ENCODE measurements at regions not wholly inside any gene's neighbourhood (a gene's known extent, or its start where the extent isn't known, plus 50 kb on each side); places are given as distances from the start of the nearest gene placed in this dataset.

- Mint-ChIP-seq H3K27ac (no peak overlapping the region), H3K27me3 (no peaks in the 10 kb centered on the region), H3K4me1 (no peaks in the 10 kb centered on the region), H3K4me3 (no peak overlapping the region), H3K36me3 (no peaks in the 10 kb centered on the region), H3K9me3 (no peaks in the 10 kb centered on the region)
- DNase-seq = no peak
- no peak for ATAC-seq (ENCODE audit: low read depth)
- POLR2A ChIA-PET = no interaction called here
Measured at GRCh38 chr10:33812586-33812985, 478.1 kb upstream of the NRP1 start.

GRCh38 chr10:33810986-33811385 lies 476.5 kb upstream of the NRP1 start:
- Mint-ChIP-seq H3K4me3 (no peak overlapping the region), H3K27me3 (no peaks in the 10 kb centered on the region), H3K4me1 (no peaks in the 10 kb centered on the region), H3K9me3 (no peaks in the 10 kb centered on the region), H3K36me3 (no peaks in the 10 kb centered on the region), H3K27ac (no peak overlapping the region)
- DNase-seq (no peak), ATAC-seq (ENCODE audit: low read depth) (no peak)
- POLR2A ChIA-PET = no interaction called here

GRCh38 chr10:33809732-33810131 lies 475.3 kb upstream of the NRP1 start:
- no peaks in the 10 kb centered on the region for H3K36me3 Mint-ChIP-seq
- DNase-seq (no peak), ATAC-seq (ENCODE audit: low read depth) (no peak)
- no peaks in the 10 kb centered on the region for H3K9me3 Mint-ChIP-seq
- no peak overlapping the region for H3K27ac Mint-ChIP-seq
- POLR2A ChIA-PET = no interaction called here
- no peak overlapping the region for H3K4me3 Mint-ChIP-seq
- H3K27me3 Mint-ChIP-seq = no peaks in the 10 kb centered on the region
- H3K4me1 Mint-ChIP-seq = no peaks in the 10 kb centered on the region

- Mint-ChIP-seq H3K36me3 (no peaks in the 10 kb centered on the region), H3K4me3 (no peak overlapping the region), H3K27me3 (no peaks in the 10 kb centered on the region), H3K27ac (no peak overlapping the region), H3K4me1 (no peaks in the 10 kb centered on the region), H3K9me3 (peaks cover 2% of the 10 kb centered on the region)
- DNase-seq (no peak), ATAC-seq (ENCODE audit: low read depth) (no peak)
- POLR2A ChIA-PET = no interaction called here
Measured at GRCh38 chr10:33808475-33808874, 474.0 kb upstream of the NRP1 start.

- H3K27me3 Mint-ChIP-seq = no peaks in the 10 kb centered on the region
- POLR2A ChIA-PET = no interaction called here
- H3K9me3 Mint-ChIP-seq = peaks cover 2% of the 10 kb centered on the region
- no peaks in the 10 kb centered on the region for H3K36me3 Mint-ChIP-seq
- H3K27ac Mint-ChIP-seq = no peak overlapping the region
- H3K4me1 Mint-ChIP-seq = no peaks in the 10 kb centered on the region
- H3K4me3 Mint-ChIP-seq = no peak overlapping the region
- DNase-seq = no peak
- no peak for ATAC-seq (ENCODE audit: low read depth)
Measured at GRCh38 chr10:33807531-33808359, 473.3 kb upstream of the NRP1 start.

GRCh38 chr10:33805831-33806230 lies 471.4 kb upstream of the NRP1 start:
- no peaks in the 10 kb centered on the region for H3K4me1 Mint-ChIP-seq
- H3K9me3 Mint-ChIP-seq = peaks cover 2% of the 10 kb centered on the region
- no peak overlapping the region for H3K27ac Mint-ChIP-seq
- no peak overlapping the region for H3K4me3 Mint-ChIP-seq
- POLR2A ChIA-PET = no interaction called here
- no peaks in the 10 kb centered on the region for H3K36me3 Mint-ChIP-seq
- ATAC-seq (ENCODE audit: low read depth) (no peak), DNase-seq (no peak)
- H3K27me3 Mint-ChIP-seq = no peaks in the 10 kb centered on the region

- no peak for ATAC-seq (ENCODE audit: low read depth)
- Mint-ChIP-seq H3K27me3 (no peaks in the 10 kb centered on the region), H3K4me3 (no peak overlapping the region), H3K36me3 (no peaks in the 10 kb centered on the region), H3K4me1 (no peaks in the 10 kb centered on the region), H3K27ac (no peak overlapping the region), H3K9me3 (peaks cover 2% of the 10 kb centered on the region)
- no peak for DNase-seq
- POLR2A ChIA-PET = no interaction called here
Measured at GRCh38 chr10:33804584-33804983, 470.1 kb upstream of the NRP1 start.

GRCh38 chr10:33803248-33803647 lies 468.8 kb upstream of the NRP1 start:
- Mint-ChIP-seq H3K4me1 (no peaks in the 10 kb centered on the region), H3K4me3 (no peak overlapping the region), H3K36me3 (no peaks in the 10 kb centered on the region), H3K27ac (no peak overlapping the region), H3K9me3 (peaks cover 2% of the 10 kb centered on the region), H3K27me3 (no peaks in the 10 kb centered on the region)
- DNase-seq (no peak), ATAC-seq (ENCODE audit: low read depth) (no peak)
- POLR2A ChIA-PET = no interaction called here

- H3K27ac Mint-ChIP-seq = no peak overlapping the region
- POLR2A ChIA-PET = no interaction called here
- H3K27me3 Mint-ChIP-seq = peaks cover 1% of the 10 kb centered on the region
- H3K4me1 Mint-ChIP-seq = no peaks in the 10 kb centered on the region
- no peaks in the 10 kb centered on the region for H3K36me3 Mint-ChIP-seq
- no peak overlapping the region for H3K4me3 Mint-ChIP-seq
- DNase-seq (no peak), ATAC-seq (ENCODE audit: low read depth) (no peak)
- H3K9me3 Mint-ChIP-seq = peaks cover 2% of the 10 kb centered on the region
Measured at GRCh38 chr10:33802566-33802965, 468.1 kb upstream of the NRP1 start.

GRCh38 chr10:33801705-33802104 lies 467.2 kb upstream of the NRP1 start:
- DNase-seq (no peak), ATAC-seq (ENCODE audit: low read depth) (no peak)
- no peak overlapping the region for H3K4me3 Mint-ChIP-seq
- H3K27ac Mint-ChIP-seq = no peak overlapping the region
- POLR2A ChIA-PET = no interaction called here
- H3K36me3 Mint-ChIP-seq = no peaks in the 10 kb centered on the region
- H3K27me3 Mint-ChIP-seq = peaks cover 1% of the 10 kb centered on the region
- peaks cover 2% of the 10 kb centered on the region for H3K9me3 Mint-ChIP-seq
- no peaks in the 10 kb centered on the region for H3K4me1 Mint-ChIP-seq

GRCh38 chr10:33800986-33801385 lies 466.5 kb upstream of the NRP1 start:
- no peak for DNase-seq
- H3K36me3 Mint-ChIP-seq = no peaks in the 10 kb centered on the region
- H3K4me1 Mint-ChIP-seq = no peaks in the 10 kb centered on the region
- H3K27ac Mint-ChIP-seq = no peak overlapping the region
- no peak overlapping the region for H3K4me3 Mint-ChIP-seq
- peaks cover 1% of the 10 kb centered on the region for H3K27me3 Mint-ChIP-seq
- peaks cover 2% of the 10 kb centered on the region for H3K9me3 Mint-ChIP-seq
- ATAC-seq (ENCODE audit: low read depth) = no peak
- POLR2A ChIA-PET = no interaction called here

- ATAC-seq (ENCODE audit: low read depth) (no peak), DNase-seq (no peak)
- no peak overlapping the region for H3K27ac Mint-ChIP-seq
- H3K4me1 Mint-ChIP-seq = peaks cover 2% of the 10 kb centered on the region
- POLR2A ChIA-PET = no interaction called here
- peaks cover 2% of the 10 kb centered on the region for H3K9me3 Mint-ChIP-seq
- H3K4me3 Mint-ChIP-seq = no peak overlapping the region
- H3K27me3 Mint-ChIP-seq = peaks cover 1% of the 10 kb centered on the region
- no peaks in the 10 kb centered on the region for H3K36me3 Mint-ChIP-seq
Measured at GRCh38 chr10:33800545-33800944, 466.1 kb upstream of the NRP1 start.

GRCh38 chr10:33799944-33800323 lies 465.5 kb upstream of the NRP1 start:
- DNase-seq (no peak), ATAC-seq (ENCODE audit: low read depth) (no peak)
- peaks cover 1% of the 10 kb centered on the region for H3K27me3 Mint-ChIP-seq
- peaks cover 6% of the 10 kb centered on the region for H3K4me1 Mint-ChIP-seq
- H3K4me3 Mint-ChIP-seq = no peak overlapping the region
- H3K9me3 Mint-ChIP-seq = peaks cover 2% of the 10 kb centered on the region
- no peak overlapping the region for H3K27ac Mint-ChIP-seq
- POLR2A ChIA-PET = no interaction called here
- no peaks in the 10 kb centered on the region for H3K36me3 Mint-ChIP-seq

GRCh38 chr10:33799281-33799943 lies 464.9 kb upstream of the NRP1 start:
- H3K27ac Mint-ChIP-seq = no peak overlapping the region
- POLR2A ChIA-PET = no interaction called here
- no peak overlapping the region for H3K4me3 Mint-ChIP-seq
- H3K27me3 Mint-ChIP-seq = peaks cover 1% of the 10 kb centered on the region
- DNase-seq (no peak), ATAC-seq (ENCODE audit: low read depth) (no peak)
- peaks cover 9% of the 10 kb centered on the region for H3K4me1 Mint-ChIP-seq
- no peaks in the 10 kb centered on the region for H3K36me3 Mint-ChIP-seq
- peaks cover 2% of the 10 kb centered on the region for H3K9me3 Mint-ChIP-seq

Data from activated naive CD8-positive, alpha-beta T cell treated with anti-CD3 and anti-CD28 coated beads, Interleukin-2, amount 10 ng/mL, durations not matched to agents 7 days and 5 days (primary cell).